ENCODE measurements at regions not wholly inside any gene's neighbourhood (a gene's known extent, or its start where the extent isn't known, plus 50 kb on each side); places are given as distances from the start of the nearest gene placed in this dataset.

GRCh38 chr6:90894285-90895130, 307.6 kb upstream of the MAP3K7 start:
- DNase-seq (ENCODE audit: low read depth, low spot score), result no peak
- TF ChIP-seq CTCF (IDR thresholded peaks at IDR 0.05; ENCODE audit: low read depth, low read length), result no peak
- in situ Hi-C loops (cut with HindIII; ENCODE audit: low sequenced_read_pairs), result no loop called here
- H3K4me3 ChIP-seq (ENCODE audit: low read depth, low read length), result no peak overlapping the region

- no peak for DNase-seq (ENCODE audit: low read depth, low spot score)
- in situ Hi-C loops (cut with HindIII; ENCODE audit: low sequenced_read_pairs), result no loop called here
- H3K4me3 ChIP-seq (ENCODE audit: low read depth, low read length), result no peak overlapping the region
- TF ChIP-seq CTCF (IDR thresholded peaks at IDR 0.05; ENCODE audit: low read depth, low read length), result no peak
Observed at GRCh38 chr6:90893400-90893799, 306.5 kb upstream of the MAP3K7 start.

- in situ Hi-C loops (cut with HindIII; ENCODE audit: low sequenced_read_pairs), result no loop called here
- no peak for DNase-seq (ENCODE audit: low read depth, low spot score)
- no peak for TF ChIP-seq CTCF (IDR thresholded peaks at IDR 0.05; ENCODE audit: low read depth, low read length)
- no peak overlapping the region for H3K4me3 ChIP-seq (ENCODE audit: low read depth, low read length)
Observed at GRCh38 chr6:90892271-90892670, 305.4 kb upstream of the MAP3K7 start.

- no peak for DNase-seq (ENCODE audit: low read depth, low spot score)
- in situ Hi-C loops (cut with HindIII; ENCODE audit: low sequenced_read_pairs), result no loop called here
- no peak for TF ChIP-seq CTCF (IDR thresholded peaks at IDR 0.05; ENCODE audit: low read depth, low read length)
Observed at GRCh38 chr6:90891355-90891754, 304.5 kb upstream of the MAP3K7 start.

GRCh38 chr6:90890683-90891330, 303.9 kb upstream of the MAP3K7 start:
- no peak for TF ChIP-seq CTCF (IDR thresholded peaks at IDR 0.05; ENCODE audit: low read depth, low read length)
- in situ Hi-C loops (cut with HindIII; ENCODE audit: low sequenced_read_pairs), result no loop called here
- no peak overlapping the region for H3K4me3 ChIP-seq (ENCODE audit: low read depth, low read length)
- no peak for DNase-seq (ENCODE audit: low read depth, low spot score)

More at GRCh38 chr6:90891355-90891754, 304.5 kb upstream of the MAP3K7 start:
- H3K4me3 ChIP-seq (ENCODE audit: low read depth, low read length), result no peak overlapping the region

GRCh38 chr6:90887764-90888163, 300.9 kb upstream of the MAP3K7 start:
- no peak overlapping the region for H3K4me3 ChIP-seq (ENCODE audit: low read depth, low read length)
- TF ChIP-seq CTCF (IDR thresholded peaks at IDR 0.05; ENCODE audit: low read depth, low read length), result no peak
- in situ Hi-C loops (cut with HindIII; ENCODE audit: low sequenced_read_pairs), result no loop called here
- DNase-seq (ENCODE audit: low read depth, low spot score), result no peak

All from astrocyte of the spinal cord (primary cell).